ENCODE measurements at regions not wholly inside any gene's neighbourhood (a gene's known extent, or its start where the extent isn't known, plus 50 kb on each side); places are given as distances from the start of the nearest gene placed in this dataset.
"Not testable (repeated sequence)": the region's sequence is repeated elsewhere in the genome, so short reads cannot be mapped to it uniquely, and the experiment has no call there.

GRCh38 chr21:5138687-5139086, 5382.7 kb upstream of the TPTE start:
- DNase-seq = not testable (repeated sequence)

GRCh38 chr21:5139528-5139927, 5381.9 kb upstream of the TPTE start:
- DNase-seq = not testable (repeated sequence)

- not testable (repeated sequence) for DNase-seq
These were observed 5378.4 kb upstream of the TPTE start for GRCh38 chr21:5143011-5143410.

GRCh38 chr21:5144731-5145130, 5376.7 kb upstream of the TPTE start:
- not testable (repeated sequence) for DNase-seq

GRCh38 chr21:5147685-5148084, 5373.7 kb upstream of the TPTE start:
- peak; percentile 45 for DNase-seq

GRCh38 chr21:5149222-5149621, 5372.2 kb upstream of the TPTE start:
- DNase-seq = not testable (repeated sequence)

GRCh38 chr21:5153842-5154640, 5367.3 kb upstream of the TPTE start:
- DNase-seq = not testable (repeated sequence)

- peak; percentile 89 for DNase-seq
These were observed 5366.8 kb upstream of the TPTE start for GRCh38 chr21:5154641-5154982.

GRCh38 chr21:5162693-5163574, 5358.4 kb upstream of the TPTE start:
- not testable (repeated sequence) for DNase-seq

- DNase-seq = not testable (repeated sequence)
These were observed 5355.6 kb upstream of the TPTE start for GRCh38 chr21:5165829-5166228.

Data from activated CD4-positive, alpha-beta T cell treated with anti-CD3 and anti-CD28 coated beads for 48 hours (primary cell).